ENCODE measurements at regions not wholly inside any gene's neighbourhood (a gene's known extent, or its start where the extent isn't known, plus 50 kb on each side); places are given as distances from the start of the nearest gene placed in this dataset.

GRCh38 chr2:240350006-240350355, 85.5 kb upstream of the GPC1 start:
- no peak for TF ChIP-seq CTCF (IDR thresholded peaks at IDR 0.05)
- H3K27me3 ChIP-seq: no peaks in the 10 kb centered on the region
- peaks cover 0 to under 1% of the 10 kb centered on the region in 2 donors for H3K4me1 ChIP-seq
- no peaks in the 10 kb centered on the region for H3K36me3 ChIP-seq
- no peak overlapping the region for H3K27ac ChIP-seq
- intact Hi-C loops (cut with DNase I): no loop called here
- peaks cover 0 to 7% of the 10 kb centered on the region in 2 donors for H3K9me3 ChIP-seq
- DNase-seq (ENCODE audit: low spot score in 2 of 2): no peak
- no peak overlapping the region for H3K4me3 ChIP-seq

- no peaks in the 10 kb centered on the region for H3K27me3 ChIP-seq
- H3K36me3 ChIP-seq: no peaks in the 10 kb centered on the region
- H3K4me3 ChIP-seq: no peak overlapping the region
- DNase-seq (ENCODE audit: low spot score in 2 of 2): no peak
- TF ChIP-seq CTCF (IDR thresholded peaks at IDR 0.05): no peak
- peaks cover 0 to 4% of the 10 kb centered on the region in 2 donors for H3K4me1 ChIP-seq
- no peak overlapping the region for H3K27ac ChIP-seq
- H3K9me3 ChIP-seq: peaks cover 0 to 3% of the 10 kb centered on the region in 2 donors
- intact Hi-C loops (cut with DNase I): no loop called here
Measured at GRCh38 chr2:240350696-240351087, 84.8 kb upstream of the GPC1 start.

- H3K27ac ChIP-seq: no peak overlapping the region
- H3K36me3 ChIP-seq: no peaks in the 10 kb centered on the region
- no peaks in the 10 kb centered on the region for H3K27me3 ChIP-seq
- no peak for TF ChIP-seq CTCF (IDR thresholded peaks at IDR 0.05)
- no peak overlapping the region for H3K4me3 ChIP-seq
- H3K9me3 ChIP-seq: no peaks in the 10 kb centered on the region
- intact Hi-C loops (cut with DNase I): no loop called here
- H3K4me1 ChIP-seq: peaks cover 0 to 4% of the 10 kb centered on the region in 2 donors
- no peak for DNase-seq (ENCODE audit: low spot score in 2 of 2)
Measured at GRCh38 chr2:240351088-240351741, 84.2 kb upstream of the GPC1 start.

GRCh38 chr2:240351826-240352426, 83.5 kb upstream of the GPC1 start:
- Histone ChIP-seq H3K4me1 (peaks cover 0 to 4% of the 10 kb centered on the region in 2 donors), H3K36me3 (no peaks in the 10 kb centered on the region), H3K9me3 (no peaks in the 10 kb centered on the region), H3K4me3 (no peak overlapping the region), H3K27ac (no peak overlapping the region), H3K27me3 (no peaks in the 10 kb centered on the region)
- no peak for DNase-seq (ENCODE audit: low spot score in 2 of 2)
- no peak for TF ChIP-seq CTCF (IDR thresholded peaks at IDR 0.05)
- intact Hi-C loops (cut with DNase I): no loop called here

GRCh38 chr2:240353086-240353798, 82.2 kb upstream of the GPC1 start:
- intact Hi-C loops (cut with DNase I): no loop called here
- TF ChIP-seq CTCF (IDR thresholded peaks at IDR 0.05): no peak
- Histone ChIP-seq H3K36me3 (no peaks in the 10 kb centered on the region), H3K4me1 (peaks cover 0 to 4% of the 10 kb centered on the region in 2 donors), H3K9me3 (no peaks in the 10 kb centered on the region), H3K27me3 (no peaks in the 10 kb centered on the region), H3K27ac (no peak overlapping the region), H3K4me3 (no peak overlapping the region)
- DNase-seq (ENCODE audit: low spot score in 2 of 2): no peak

Measured in ascending aorta (tissue), 2 donors.